ENCODE measurements at regions not wholly inside any gene's neighbourhood (a gene's known extent, or its start where the extent isn't known, plus 50 kb on each side); places are given as distances from the start of the nearest gene placed in this dataset.

GRCh38 chr16:86809458-86809955 is 231.2 kb downstream of the FOXL1 start:
- no peak for DNase-seq

- no peak for DNase-seq
These were observed 231.7 kb downstream of the FOXL1 start for GRCh38 chr16:86810062-86810461.

DNA sequence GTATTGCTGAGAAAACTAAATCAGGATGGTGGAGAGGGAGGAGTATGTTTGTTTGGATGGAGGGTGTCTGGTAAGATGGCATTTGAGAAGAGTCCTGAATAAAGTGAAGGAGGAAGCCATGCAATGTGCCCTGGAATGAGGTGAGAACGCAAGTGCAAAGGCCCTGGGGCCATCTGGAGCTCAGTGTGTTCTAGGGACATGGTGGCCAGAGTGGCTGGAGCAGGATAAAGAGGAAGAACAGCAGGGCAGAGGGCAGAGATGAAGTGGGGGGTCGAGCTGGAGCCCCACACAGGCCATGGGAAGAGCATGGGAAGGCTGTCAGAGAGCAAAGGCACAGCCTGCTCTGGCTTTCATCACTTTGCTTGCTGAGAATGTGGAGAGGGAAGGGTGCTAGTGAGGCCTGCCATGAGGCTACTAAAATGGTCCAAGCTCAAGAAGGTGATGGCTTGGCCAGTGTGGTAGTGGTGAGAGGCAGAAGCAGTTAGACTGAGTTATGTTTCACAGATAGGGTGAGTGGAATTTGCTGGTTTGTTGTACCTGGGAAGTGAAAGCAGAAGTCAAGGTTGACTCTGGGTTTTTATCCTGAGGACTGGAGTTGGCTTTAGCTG is 234.1 kb downstream of the FOXL1 start:
- no peak for DNase-seq

DNA sequence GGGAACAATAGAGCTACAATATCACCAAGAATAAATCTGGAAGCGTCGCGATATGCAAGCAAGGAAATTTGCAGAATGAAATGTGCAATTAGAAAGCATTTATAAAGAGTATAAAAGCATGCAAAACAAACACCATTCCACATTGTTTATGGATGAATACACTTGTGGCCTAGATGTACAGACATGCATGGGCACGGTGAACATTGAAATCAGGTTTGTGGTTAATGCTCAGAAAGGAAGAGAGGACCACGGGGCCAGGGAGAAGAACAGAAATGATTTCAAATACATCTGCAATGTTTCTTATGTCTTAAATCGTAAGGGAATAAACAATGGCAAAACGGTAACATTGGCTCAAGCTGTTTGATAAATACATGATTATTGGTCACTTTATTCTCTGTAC is 235.9 kb downstream of the FOXL1 start:
- DNase-seq = no peak

DNA sequence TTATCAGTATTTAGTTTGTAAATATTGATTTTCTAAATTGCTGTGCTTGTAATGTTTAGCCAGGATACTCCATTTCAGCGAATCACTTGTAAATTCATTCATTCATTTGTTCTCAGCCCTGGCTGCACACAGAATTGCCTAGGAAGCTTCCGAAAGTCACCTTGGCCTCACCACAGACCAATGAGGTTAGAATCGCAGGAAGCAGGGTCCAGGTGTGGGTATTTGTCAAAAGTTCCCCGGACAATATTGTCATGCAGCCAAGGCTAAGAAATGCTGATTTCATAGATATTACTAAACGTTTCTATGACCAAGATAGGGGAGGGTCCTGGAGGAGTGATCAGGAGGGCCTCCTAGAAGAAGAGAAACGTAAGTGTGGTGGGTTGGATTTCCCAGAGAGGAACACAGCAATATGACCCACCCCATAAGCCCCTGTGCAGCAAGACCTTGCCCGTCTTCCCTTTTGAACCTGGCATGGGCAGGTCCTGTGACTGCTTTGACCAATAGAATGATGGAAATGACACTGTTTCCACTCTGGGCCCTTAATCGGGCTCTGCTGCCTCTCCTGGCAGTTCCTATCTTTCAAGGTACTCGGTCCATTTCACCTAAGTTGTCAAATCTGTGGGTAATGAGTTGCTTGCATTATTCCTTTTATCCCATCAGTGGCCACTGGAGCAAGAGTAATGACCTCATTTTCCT is 238.7 kb downstream of the FOXL1 start:
- DNase-seq = no peak

GRCh38 chr16:86818671-86819532 is 240.6 kb downstream of the FOXL1 start:
- DNase-seq = no peak

GRCh38 chr16:86819533-86819892 is 241.2 kb downstream of the FOXL1 start:
- no peak for DNase-seq

DNA sequence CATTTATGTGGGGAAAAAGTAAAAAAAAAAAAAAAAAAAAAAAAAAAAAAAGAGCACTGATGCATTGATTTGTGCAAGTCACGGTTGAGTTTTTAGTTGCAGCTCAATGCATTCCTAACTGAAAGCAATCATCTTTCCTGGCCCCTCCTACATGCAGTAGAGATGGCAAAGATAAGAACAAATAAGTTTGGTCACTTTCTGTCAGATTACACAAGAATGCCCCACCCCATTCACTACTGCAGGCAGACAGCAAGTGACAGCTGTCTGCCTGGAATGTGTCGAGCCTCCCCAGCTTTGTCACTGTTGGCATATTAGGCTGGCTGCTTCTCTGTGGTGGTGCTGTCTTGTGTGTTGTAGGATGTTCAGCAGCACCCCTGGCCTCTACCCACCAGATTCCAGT is 243.5 kb downstream of the FOXL1 start:
- DNase-seq = no peak

DNA sequence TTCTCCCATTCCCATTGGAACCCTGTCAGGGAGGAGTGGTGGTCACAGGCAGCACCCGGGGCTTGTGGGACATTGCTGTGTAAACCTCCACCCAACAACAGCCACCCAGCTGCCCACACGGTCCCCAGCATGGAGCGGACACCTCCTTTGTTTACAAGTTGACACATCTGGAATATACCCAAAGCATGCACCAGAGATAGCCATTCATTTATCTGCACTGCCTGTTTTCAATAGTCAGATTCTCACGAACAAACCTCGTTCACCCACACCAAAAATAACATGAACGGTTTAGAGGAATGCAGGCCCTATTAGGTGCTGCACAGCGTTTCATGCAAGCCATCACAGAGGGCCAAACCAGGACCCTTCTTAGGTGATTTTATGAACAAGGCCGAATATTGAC is 244.8 kb downstream of the FOXL1 start:
- DNase-seq = no peak

DNA sequence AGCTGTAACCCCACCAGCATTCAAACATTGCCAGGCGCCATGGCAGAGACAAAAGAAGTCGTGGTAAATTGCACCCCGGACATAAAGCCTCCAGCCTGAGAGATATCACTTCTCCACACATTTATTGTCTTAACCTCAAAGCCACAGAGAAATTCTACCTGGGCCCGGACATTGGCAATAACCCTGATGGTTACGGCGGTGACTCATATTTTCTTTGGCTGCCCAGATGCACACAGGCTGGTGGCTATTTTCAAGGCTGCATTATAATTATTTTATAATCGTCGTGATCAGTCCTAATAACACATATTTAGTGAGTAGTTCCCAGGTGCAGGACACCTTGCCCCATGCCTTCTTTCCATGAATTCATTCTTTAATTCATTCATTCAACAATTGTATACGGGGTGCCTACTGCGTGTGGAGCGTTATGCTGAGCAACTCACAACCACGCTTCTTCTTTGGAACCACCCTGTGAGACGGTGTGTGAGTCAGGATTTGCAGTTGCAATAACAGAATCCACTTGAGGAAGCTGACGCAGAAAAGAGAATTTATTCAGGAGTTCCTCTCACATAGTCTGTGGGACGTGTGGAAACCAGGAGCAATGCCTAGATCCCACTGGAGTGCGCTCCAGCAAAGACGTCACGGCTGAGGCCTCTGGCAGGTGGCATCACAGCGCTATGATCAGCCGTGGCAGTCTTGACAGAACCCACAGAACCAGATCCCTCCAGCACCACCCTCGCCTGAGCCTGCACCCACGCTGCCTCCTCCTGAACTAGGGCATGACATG is 245.7 kb downstream of the FOXL1 start:
- DNase-seq = no peak

DNA sequence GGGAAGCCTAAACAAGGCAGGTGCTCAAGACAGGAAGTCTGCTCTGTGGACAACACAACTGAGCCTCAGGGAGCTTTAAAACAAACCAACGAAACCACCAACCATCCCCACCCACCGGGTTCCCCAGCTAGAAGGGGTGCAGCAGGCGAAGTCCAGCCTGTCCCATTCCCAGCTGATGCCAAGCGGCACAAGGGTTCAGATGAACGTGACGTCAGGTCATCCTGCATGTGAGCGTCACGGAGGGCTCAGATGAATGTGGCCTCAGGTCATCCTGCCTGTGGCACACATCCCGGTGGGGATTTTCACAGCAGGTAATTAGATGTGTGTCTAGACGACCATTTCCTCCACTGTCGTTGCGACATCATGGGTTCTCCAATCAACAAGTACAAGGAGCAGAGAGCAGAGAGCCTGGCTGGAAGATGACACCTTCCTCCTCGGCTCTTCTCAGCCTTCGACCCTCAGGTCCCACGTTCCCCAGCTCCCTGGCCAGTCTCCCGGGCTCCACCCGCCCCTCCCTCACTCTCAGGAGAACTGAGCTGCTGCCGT is 246.5 kb downstream of the FOXL1 start:
- DNase-seq = no peak

DNA sequence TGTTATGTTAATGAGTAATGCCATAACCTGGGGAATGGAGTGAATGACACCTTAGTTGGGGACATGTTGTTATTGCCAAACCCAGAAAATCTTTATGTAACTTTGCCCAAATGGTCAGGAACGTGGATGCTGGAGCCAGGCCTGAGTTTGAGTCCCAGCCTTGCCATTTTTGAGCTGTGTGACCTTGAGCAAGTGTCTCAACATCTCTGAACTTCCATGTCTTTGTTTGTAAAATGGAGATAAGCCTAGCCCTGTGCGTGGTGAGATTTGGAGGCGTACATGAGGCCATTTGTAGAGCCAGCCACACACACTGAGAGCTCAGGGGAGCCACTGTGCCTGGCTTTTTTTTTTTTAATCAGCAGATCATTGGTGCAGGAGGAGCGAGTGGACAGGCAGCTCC is 247.3 kb downstream of the FOXL1 start:
- no peak for DNase-seq

GRCh38 chr16:86826941-86827340 is 248.6 kb downstream of the FOXL1 start:
- no peak for DNase-seq

DNA sequence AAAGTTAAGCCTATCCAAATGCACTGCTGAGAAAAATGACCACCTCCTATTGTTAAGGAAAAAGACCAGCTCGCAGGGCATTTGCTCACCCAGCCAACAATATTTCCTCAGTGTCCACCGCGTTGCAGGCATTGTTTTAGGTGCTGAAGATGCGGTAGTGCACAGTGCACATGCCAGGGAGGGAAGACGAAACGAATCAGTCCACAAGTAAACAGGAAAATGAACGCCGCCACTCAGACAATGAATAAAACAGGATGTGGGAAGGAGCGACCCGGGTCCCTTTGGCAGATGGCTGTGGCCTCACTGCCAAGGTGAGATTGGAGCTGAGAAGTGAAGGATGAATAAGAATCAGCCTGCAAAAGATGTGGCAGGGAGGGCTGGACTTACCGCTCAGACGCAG is 249.2 kb downstream of the FOXL1 start:
- DNase-seq = no peak

DNA sequence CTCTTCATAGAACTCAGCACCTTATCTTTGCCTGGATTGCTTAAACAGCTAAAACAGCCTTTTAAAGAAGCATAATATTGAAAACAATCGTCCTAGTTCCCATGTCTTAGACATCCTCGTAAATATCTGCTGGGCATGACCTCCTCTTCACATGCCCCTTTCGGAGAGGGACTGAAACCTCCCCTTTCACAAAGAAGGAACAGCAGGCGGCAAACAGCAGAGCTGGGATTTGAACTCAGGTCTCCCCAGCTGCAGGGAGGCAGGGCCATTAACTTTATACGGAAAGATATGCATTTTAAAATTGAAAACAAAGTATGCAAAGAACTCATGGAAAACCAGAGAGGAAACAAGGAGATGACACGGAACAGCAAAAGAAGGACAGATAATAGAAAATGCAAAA is 249.9 kb downstream of the FOXL1 start:
- no peak for DNase-seq

- DNase-seq = no peak
These were observed 250.3 kb downstream of the FOXL1 start for GRCh38 chr16:86828653-86829052.

GRCh38 chr16:86831366-86831765 is 253.0 kb downstream of the FOXL1 start:
- DNase-seq = no peak

DNA sequence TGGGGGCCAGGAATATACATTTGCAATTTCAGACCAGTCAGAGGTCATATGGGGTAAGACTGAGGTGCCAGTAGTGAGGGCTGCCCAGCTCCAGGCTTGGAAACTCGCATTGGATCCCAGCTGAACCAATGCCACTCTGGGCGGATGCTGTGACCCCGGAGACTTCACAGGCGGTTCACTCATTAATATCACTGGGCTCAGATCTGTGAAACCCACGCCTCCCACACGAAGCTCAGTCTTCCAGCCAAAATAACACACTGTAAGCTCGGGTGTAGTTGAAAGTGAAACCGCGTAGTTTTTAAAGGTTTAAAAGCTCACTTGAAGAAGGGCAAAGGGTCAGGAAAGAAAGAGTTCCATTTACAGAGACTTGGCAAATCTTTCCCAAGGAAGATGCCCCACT is 254.8 kb downstream of the FOXL1 start:
- no peak for DNase-seq

DNA sequence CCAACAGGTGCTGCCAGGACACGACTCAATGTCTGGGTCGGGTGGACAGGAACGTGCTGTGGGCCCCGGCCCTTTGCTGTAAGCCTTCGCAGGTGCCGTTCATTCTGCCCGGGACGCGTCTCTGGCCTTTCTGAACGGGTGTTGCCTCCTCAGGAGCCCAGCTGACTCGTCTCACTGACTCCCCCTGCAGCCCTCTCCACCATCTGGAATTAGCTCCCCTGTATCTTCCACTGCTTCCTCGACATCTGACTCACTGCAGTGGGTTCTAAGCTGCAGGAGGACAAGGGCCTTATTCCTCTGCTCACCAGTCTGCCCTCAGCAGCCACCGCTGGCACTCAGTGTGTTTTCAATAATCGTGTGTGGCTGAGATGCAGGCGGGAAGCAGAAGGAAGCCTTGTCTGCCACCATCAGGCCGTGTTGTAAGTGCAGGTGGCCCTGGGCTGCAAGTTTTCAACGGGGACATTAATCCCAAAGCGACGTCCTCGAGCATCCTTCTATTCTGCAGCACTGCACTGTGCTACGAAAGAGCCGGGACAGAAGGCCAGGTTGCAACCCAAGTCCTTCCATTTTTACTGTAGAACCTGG is 256.2 kb downstream of the FOXL1 start:
- DNase-seq = no peak

DNA sequence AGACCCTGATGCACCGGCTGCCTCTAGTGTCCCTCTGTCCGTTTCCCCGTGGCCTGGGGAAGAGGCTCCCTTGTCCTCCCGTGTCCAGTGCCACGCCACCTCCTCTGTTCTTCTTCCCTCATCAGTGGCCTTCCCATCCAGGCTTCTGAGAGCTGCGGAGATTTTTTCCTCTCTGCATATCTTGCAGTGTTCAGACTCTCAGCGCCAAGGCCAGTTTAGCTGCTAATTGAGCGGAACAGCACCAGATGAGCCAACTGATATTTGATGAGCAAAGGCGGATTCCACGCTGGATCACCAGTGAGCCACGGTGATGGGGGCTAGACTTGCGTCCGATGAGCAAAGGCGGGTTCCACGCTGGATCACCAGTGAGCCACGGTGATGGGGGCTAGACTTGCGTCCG is 257.6 kb downstream of the FOXL1 start:
- no peak for DNase-seq

- no peak for DNase-seq
These were observed 258.3 kb downstream of the FOXL1 start for GRCh38 chr16:86836503-86837129.

- DNase-seq = no peak
These were observed 265.5 kb downstream of the FOXL1 start for GRCh38 chr16:86843812-86844211.

All from NCI-H526 treated with DMSO at 0.1 percent for 48 hours (cell line).